ENCODE measurements at regions not wholly inside any gene's neighbourhood (a gene's known extent, or its start where the extent isn't known, plus 50 kb on each side); places are given as distances from the start of the nearest gene placed in this dataset.

DNA sequence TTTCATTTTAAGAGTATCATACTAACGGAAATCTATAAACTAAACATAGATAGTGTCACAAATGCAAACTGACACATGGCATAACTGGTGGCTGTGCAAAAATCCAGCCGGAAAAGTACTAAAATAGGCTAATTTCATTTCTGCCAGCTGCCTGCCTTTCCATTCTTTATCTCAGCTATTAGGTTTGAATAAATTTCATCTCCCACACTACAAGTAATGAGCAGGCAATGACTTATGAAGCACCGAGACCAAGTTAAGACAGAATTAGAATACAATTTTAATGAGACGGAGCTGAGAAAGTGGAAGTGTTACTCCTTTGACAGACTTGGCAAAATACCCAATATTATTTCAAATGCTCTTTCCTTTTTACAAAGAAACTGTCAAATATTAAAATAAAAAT lies 258.8 kb upstream of the ZNF608 start:
- TF ChIP-seq GATA2 (IDR thresholded peaks at IDR 0.05; ENCODE audit: low read depth, low read length) (no peak), GATA3 (IDR thresholded peaks at IDR 0.05; ENCODE audit: low read depth, low read length) (no peak)

All from SH-SY5Y (cell line).